ENCODE measurements at regions not wholly inside any gene's neighbourhood (a gene's known extent, or its start where the extent isn't known, plus 50 kb on each side); places are given as distances from the start of the nearest gene placed in this dataset.

DNA sequence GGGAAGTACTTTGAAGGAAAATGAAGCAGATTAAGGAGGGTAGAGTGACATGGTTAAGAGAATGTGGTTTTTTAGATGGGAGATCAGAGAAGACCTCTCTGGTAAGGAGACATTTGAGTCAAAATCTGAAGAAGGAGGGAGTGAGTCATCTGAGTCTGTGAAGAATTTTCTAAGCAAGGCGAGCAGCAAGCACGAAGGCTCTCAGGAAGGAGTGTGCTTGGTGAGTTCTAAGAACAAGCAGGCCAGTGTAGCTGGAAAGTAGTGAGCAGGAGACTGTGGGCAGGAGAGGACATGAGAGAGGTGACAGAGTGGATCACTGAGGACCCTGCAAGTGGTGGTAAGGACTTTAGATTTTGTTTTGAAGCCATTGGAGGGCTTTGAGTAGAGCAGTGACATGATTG is 76.3 kb upstream of the FUT8 start:
- TF ChIP-seq POLR2A (IDR thresholded peaks at IDR 0.05) = no peak
- TF ChIP-seq, protein P1, sequence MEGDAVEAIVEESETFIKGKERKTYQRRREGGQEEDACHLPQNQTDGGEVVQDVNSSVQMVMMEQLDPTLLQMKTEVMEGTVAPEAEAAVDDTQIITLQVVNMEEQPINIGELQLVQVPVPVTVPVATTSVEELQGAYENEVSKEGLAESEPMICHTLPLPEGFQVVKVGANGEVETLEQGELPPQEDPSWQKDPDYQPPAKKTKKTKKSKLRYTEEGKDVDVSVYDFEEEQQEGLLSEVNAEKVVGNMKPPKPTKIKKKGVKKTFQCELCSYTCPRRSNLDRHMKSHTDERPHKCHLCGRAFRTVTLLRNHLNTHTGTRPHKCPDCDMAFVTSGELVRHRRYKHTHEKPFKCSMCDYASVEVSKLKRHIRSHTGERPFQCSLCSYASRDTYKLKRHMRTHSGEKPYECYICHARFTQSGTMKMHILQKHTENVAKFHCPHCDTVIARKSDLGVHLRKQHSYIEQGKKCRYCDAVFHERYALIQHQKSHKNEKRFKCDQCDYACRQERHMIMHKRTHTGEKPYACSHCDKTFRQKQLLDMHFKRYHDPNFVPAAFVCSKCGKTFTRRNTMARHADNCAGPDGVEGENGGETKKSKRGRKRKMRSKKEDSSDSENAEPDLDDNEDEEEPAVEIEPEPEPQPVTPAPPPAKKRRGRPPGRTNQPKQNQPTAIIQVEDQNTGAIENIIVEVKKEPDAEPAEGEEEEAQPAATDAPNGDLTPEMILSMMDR (IDR thresholded peaks at IDR 0.05) = no peak
- no peaks in the 10 kb centered on the region for H3K36me3 ChIP-seq
- H3K27ac ChIP-seq = no peak overlapping the region
- no peak overlapping the region for H3K4me3 ChIP-seq
- intact Hi-C loops (cut with DNase I; ENCODE audit: low total_unique reads) = no loop called here
- DNase-seq = no peak
- peaks cover 0 to 4% of the 10 kb centered on the region in 2 donors for H3K4me1 ChIP-seq
- H3K9me3 ChIP-seq = no peaks in the 10 kb centered on the region
- no peaks in the 10 kb centered on the region for H3K27me3 ChIP-seq

GRCh38 chr14:65339866-65340265 is 72.7 kb upstream of the FUT8 start:
- intact Hi-C loops (cut with DNase I; ENCODE audit: low total_unique reads) = no loop called here
- no peak for DNase-seq
- TF ChIP-seq, protein P1 (IDR thresholded peaks at IDR 0.05) = no peak
- no peak for TF ChIP-seq POLR2A (IDR thresholded peaks at IDR 0.05)
- Histone ChIP-seq H3K9me3 (no peaks in the 10 kb centered on the region), H3K27me3 (no peaks in the 10 kb centered on the region), H3K36me3 (no peaks in the 10 kb centered on the region), H3K4me1 (no peaks in the 10 kb centered on the region), H3K4me3 (no peak overlapping the region), H3K27ac (no peak overlapping the region)

DNA sequence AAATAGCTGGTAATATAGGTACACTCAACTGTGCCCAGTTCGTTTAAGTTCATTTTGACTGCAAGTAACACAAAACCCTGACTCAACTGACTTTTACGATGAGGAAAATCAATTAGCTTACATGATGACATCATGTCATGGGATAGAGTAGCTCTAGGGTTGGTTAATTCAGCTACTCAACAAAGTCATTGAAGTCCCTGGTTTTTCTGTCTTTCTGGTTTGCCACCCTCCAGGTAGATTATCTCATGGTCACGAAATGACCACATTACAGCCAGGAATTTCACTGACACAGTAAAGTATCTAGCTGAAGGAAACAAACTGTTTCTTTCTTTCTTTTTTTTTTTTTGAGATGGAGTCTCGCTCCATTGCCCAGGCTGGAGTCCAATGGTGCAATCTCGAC is 68.5 kb upstream of the FUT8 start:
- intact Hi-C loops (cut with DNase I; ENCODE audit: low total_unique reads) = no loop called here
- no peaks in the 10 kb centered on the region for H3K4me1 ChIP-seq
- H3K27ac ChIP-seq = no peak overlapping the region
- no peaks in the 10 kb centered on the region for H3K36me3 ChIP-seq
- no peak for DNase-seq
- no peaks in the 10 kb centered on the region for H3K27me3 ChIP-seq
- no peaks in the 10 kb centered on the region for H3K9me3 ChIP-seq
- no peak overlapping the region for H3K4me3 ChIP-seq
- no peak for TF ChIP-seq POLR2A (IDR thresholded peaks at IDR 0.05)
- TF ChIP-seq, protein P1 (IDR thresholded peaks at IDR 0.05) = no peak

GRCh38 chr14:65345266-65345665 is 67.3 kb upstream of the FUT8 start:
- H3K27me3 ChIP-seq = no peaks in the 10 kb centered on the region
- intact Hi-C loops (cut with DNase I; ENCODE audit: low total_unique reads) = no loop called here
- H3K9me3 ChIP-seq = no peaks in the 10 kb centered on the region
- H3K4me3 ChIP-seq = no peak overlapping the region
- no peak for DNase-seq
- no peak for TF ChIP-seq POLR2A (IDR thresholded peaks at IDR 0.05)
- TF ChIP-seq, protein P1 (IDR thresholded peaks at IDR 0.05) = no peak
- no peak overlapping the region for H3K27ac ChIP-seq
- no peaks in the 10 kb centered on the region for H3K4me1 ChIP-seq
- H3K36me3 ChIP-seq = no peaks in the 10 kb centered on the region

- H3K27ac ChIP-seq = no peak overlapping the region
Observed at GRCh38 chr14:65346474-65346873, 66.1 kb upstream of the FUT8 start.

More at GRCh38 chr14:65346474-65346873, 66.1 kb upstream of the FUT8 start:
- no peak for TF ChIP-seq POLR2A (IDR thresholded peaks at IDR 0.05)
- TF ChIP-seq, protein P1 (IDR thresholded peaks at IDR 0.05) = no peak
- Histone ChIP-seq H3K4me3 (no peak overlapping the region), H3K9me3 (no peaks in the 10 kb centered on the region), H3K4me1 (no peaks in the 10 kb centered on the region), H3K27me3 (no peaks in the 10 kb centered on the region), H3K36me3 (no peaks in the 10 kb centered on the region)
- no peak for DNase-seq
- intact Hi-C loops (cut with DNase I; ENCODE audit: low total_unique reads) = no loop called here
